ENCODE measurements at regions not wholly inside any gene's neighbourhood (a gene's known extent, or its start where the extent isn't known, plus 50 kb on each side); places are given as distances from the start of the nearest gene placed in this dataset.

GRCh38 chr6:122214605-122215318, 184.7 kb upstream of the HSF2 start:
- TF ChIP-seq POLR2AphosphoS5 (IDR thresholded peaks at IDR 0.05; ENCODE audit: low read depth, low read length) (no peak), REST (IDR thresholded peaks at IDR 0.05; ENCODE audit: insufficient read depth in 1 of 2, low read depth in 2 of 2, low read length in 2 of 2) (no peak), TAF1 (IDR thresholded peaks at IDR 0.05; ENCODE audit: borderline replicate concordance, insufficient read depth, low read length) (no peak), FOXP2 (optimal IDR thresholded peaks at IDR 0.05; ENCODE audit: borderline replicate concordance, extremely low read depth, extremely low read length, insufficient read depth) (no peak), SIN3A (IDR thresholded peaks at IDR 0.05; ENCODE audit: borderline replicate concordance, insufficient read depth, low read length) (no peak)

GRCh38 chr6:122220254-122220653, 179.2 kb upstream of the HSF2 start:
- TF ChIP-seq POLR2AphosphoS5 (IDR thresholded peaks at IDR 0.05; ENCODE audit: low read depth, low read length) (no peak), SIN3A (IDR thresholded peaks at IDR 0.05; ENCODE audit: borderline replicate concordance, insufficient read depth, low read length) (no peak), FOXP2 (optimal IDR thresholded peaks at IDR 0.05; ENCODE audit: borderline replicate concordance, extremely low read depth, extremely low read length, insufficient read depth) (no peak), REST (IDR thresholded peaks at IDR 0.05; ENCODE audit: insufficient read depth in 1 of 2, low read depth in 2 of 2, low read length in 2 of 2) (no peak), TAF1 (IDR thresholded peaks at IDR 0.05; ENCODE audit: borderline replicate concordance, insufficient read depth, low read length) (no peak)

- no peak for TF ChIP-seq FOXP2 (optimal IDR thresholded peaks at IDR 0.05; ENCODE audit: borderline replicate concordance, extremely low read depth, extremely low read length, insufficient read depth)
- no peak for TF ChIP-seq SIN3A (IDR thresholded peaks at IDR 0.05; ENCODE audit: borderline replicate concordance, insufficient read depth, low read length)
- no peak for TF ChIP-seq POLR2AphosphoS5 (IDR thresholded peaks at IDR 0.05; ENCODE audit: low read depth, low read length)
- no peak for TF ChIP-seq REST (IDR thresholded peaks at IDR 0.05; ENCODE audit: insufficient read depth in 1 of 2, low read depth in 2 of 2, low read length in 2 of 2)
- TF ChIP-seq TAF1 (IDR thresholded peaks at IDR 0.05; ENCODE audit: borderline replicate concordance, insufficient read depth, low read length), result no peak
Observed at GRCh38 chr6:122222761-122223160, 176.7 kb upstream of the HSF2 start.

- TF ChIP-seq FOXP2 (optimal IDR thresholded peaks at IDR 0.05; ENCODE audit: borderline replicate concordance, extremely low read depth, extremely low read length, insufficient read depth) (no peak), SIN3A (IDR thresholded peaks at IDR 0.05; ENCODE audit: borderline replicate concordance, insufficient read depth, low read length) (no peak), POLR2AphosphoS5 (IDR thresholded peaks at IDR 0.05; ENCODE audit: low read depth, low read length) (no peak), REST (IDR thresholded peaks at IDR 0.05; ENCODE audit: insufficient read depth in 1 of 2, low read depth in 2 of 2, low read length in 2 of 2) (no peak), TAF1 (IDR thresholded peaks at IDR 0.05; ENCODE audit: borderline replicate concordance, insufficient read depth, low read length) (no peak)
Observed at GRCh38 chr6:122223251-122223650, 176.2 kb upstream of the HSF2 start.

Data from PFSK-1 (cell line).